DOHH2 (cell line): ENCODE measurements at regions not wholly inside any gene's neighbourhood (a gene's known extent, or its start where the extent isn't known, plus 50 kb on each side); places are given as distances from the start of the nearest gene placed in this dataset.

Source experiments
- H3F3A ChIP-seq: fragments of 200-600 bp; sonication (generic), shearing (Covaris generic); 2 replicates; pipeline ENCODE4 v1.6.0; 2016; ENCODE audit warnings: antibody characterized with exemption, mild to moderate bottlenecking; ENCODE audit not compliant: control insufficient read depth, insufficient read depth
- H3K27ac ChIP-seq: fragments of 200-600 bp; sonication (generic); 2 replicates; pipeline ENCODE4 v1.5.1; 2014; ENCODE audit warnings: low read depth, mild to moderate bottlenecking, low read length, moderate library complexity
- H3K27me3 ChIP-seq: fragments of 200-600 bp; sonication (generic); 2 replicates; pipeline ENCODE4 v1.6.1; 2014; ENCODE audit warnings: mild to moderate bottlenecking, low read length, mixed read lengths; ENCODE audit not compliant: control insufficient read depth
- H3K36me3 ChIP-seq: fragments of 200-600 bp; sonication (generic); 2 replicates; pipeline ENCODE4 v1.6.1; 2014; ENCODE audit warnings: mild to moderate bottlenecking, low read length, moderate library complexity, mixed read lengths; ENCODE audit not compliant: control insufficient read depth
- H3K4me1 ChIP-seq: fragments of 200-600 bp; sonication (generic); 2 replicates; pipeline ENCODE4 v1.6.1; 2014; ENCODE audit warnings: mild to moderate bottlenecking, low read length, mixed read lengths; ENCODE audit not compliant: control insufficient read depth
- H3K4me2 ChIP-seq: fragments of 200-600 bp; sonication (generic); 2 replicates; pipeline ENCODE4 v1.6.0; 2014; ENCODE audit warnings: mild to moderate bottlenecking, low read length, moderate library complexity
- H3K4me3 ChIP-seq: fragments of 200-600 bp; sonication (generic); 2 replicates; pipeline ENCODE4 v1.5.1; 2014; ENCODE audit warnings: mild to moderate bottlenecking, low read length, mixed read lengths
- H3K79me2 ChIP-seq: fragments of 200-600 bp; sonication (generic); 2 replicates; pipeline ENCODE4 v1.6.1; 2014; ENCODE audit warnings: mild to moderate bottlenecking, low read length, mixed read lengths; ENCODE audit not compliant: control insufficient read depth
- H3K9me2 ChIP-seq: fragments of 200-600 bp; sonication (generic); replicated peaks from 2 replicates; pipeline ENCODE4 v1.6.1; 2014; ENCODE audit warnings: mild to moderate bottlenecking, low read length, mixed read lengths; ENCODE audit not compliant: control insufficient read depth
- H3K9me3 ChIP-seq: fragments of 200-600 bp; sonication (generic); 2 replicates; pipeline ENCODE4 v1.6.1; 2014; ENCODE audit warnings: antibody characterized with exemption, low read length, mixed read lengths; ENCODE audit not compliant: control insufficient read depth, insufficient read depth
- H4K20me1 ChIP-seq: fragments of 200-600 bp; sonication (generic); 2 replicates; pipeline ENCODE4 v1.6.0; 2014; ENCODE audit warnings: low read depth, mild to moderate bottlenecking, antibody characterized with exemption, low read length, moderate library complexity; ENCODE audit not compliant: control insufficient read depth, insufficient read depth
- CTCF ChIP-seq: fragments of 200-600 bp; sonication (generic); IDR thresholded peaks from one replicate; pipeline ENCODE4 v1.5.1; 2014; ENCODE audit warnings: antibody characterized with exemption, mild to moderate bottlenecking, low read depth, low read length; ENCODE audit not compliant: poor library complexity, severe bottlenecking
- EZH2phosphoT487 ChIP-seq: fragments of 200-600 bp; sonication (generic); IDR thresholded peaks from 2 replicates; pipeline ENCODE4 v1.6.1; 2017; ENCODE audit warnings: borderline replicate concordance, mild to moderate bottlenecking, antibody characterized with exemption, low read length, moderate library complexity, mixed read lengths

GRCh38 chr10:123484722-123485121 is 181.4 kb upstream of the GPR26 start:
- Histone ChIP-seq H3K9me3 (no peaks in the 10 kb centered on the region), H3F3A (no peaks in the 10 kb centered on the region), H3K27me3 (no peaks in the 10 kb centered on the region), H3K27ac (no peak overlapping the region), H3K4me3 (no peak overlapping the region), H3K36me3 (no peaks in the 10 kb centered on the region), H3K79me2 (no peaks in the 10 kb centered on the region), H3K9me2 (no peaks in the 10 kb centered on the region), H3K4me2 (no peak overlapping the region), H3K4me1 (peaks cover 4% of the 10 kb centered on the region; the same call in 1 of the 2 replicates), H4K20me1 (no peaks in the 10 kb centered on the region)
- TF ChIP-seq CTCF (no peak), EZH2phosphoT487 (no peak)

GRCh38 chr10:123485341-123485960 is 180.7 kb upstream of the GPR26 start:
- no peaks in the 10 kb centered on the region for H3K9me2 ChIP-seq
- no peaks in the 10 kb centered on the region for H3K36me3 ChIP-seq
- H3F3A ChIP-seq, result no peaks in the 10 kb centered on the region
- no peak for TF ChIP-seq CTCF
- TF ChIP-seq EZH2phosphoT487, result no peak
- H3K9me3 ChIP-seq, result no peaks in the 10 kb centered on the region
- H3K27ac ChIP-seq, result no peak overlapping the region
- no peaks in the 10 kb centered on the region for H4K20me1 ChIP-seq
- H3K4me2 ChIP-seq, result no peak overlapping the region
- no peaks in the 10 kb centered on the region for H3K27me3 ChIP-seq
- peaks cover 4% of the 10 kb centered on the region; the same call in 1 of the 2 replicates for H3K4me1 ChIP-seq
- no peak overlapping the region for H3K4me3 ChIP-seq
- no peaks in the 10 kb centered on the region for H3K79me2 ChIP-seq

- no peak overlapping the region for H3K4me2 ChIP-seq
- H3K36me3 ChIP-seq, result no peaks in the 10 kb centered on the region
- H3K9me2 ChIP-seq, result no peaks in the 10 kb centered on the region
- H3K27ac ChIP-seq, result no peak overlapping the region
- no peak overlapping the region for H3K4me3 ChIP-seq
- no peaks in the 10 kb centered on the region for H3K9me3 ChIP-seq
- no peaks in the 10 kb centered on the region for H3K27me3 ChIP-seq
- H3K4me1 ChIP-seq, result peaks cover 4% of the 10 kb centered on the region; the same call in 1 of the 2 replicates
- no peaks in the 10 kb centered on the region for H3K79me2 ChIP-seq
- no peaks in the 10 kb centered on the region for H4K20me1 ChIP-seq
- no peak for TF ChIP-seq EZH2phosphoT487
- TF ChIP-seq CTCF, result no peak
- H3F3A ChIP-seq, result no peaks in the 10 kb centered on the region
These were observed 177.7 kb upstream of the GPR26 start for GRCh38 chr10:123488436-123488835.
